GM12865 (cell line): ENCODE measurements at regions not wholly inside any gene's neighbourhood (a gene's known extent, or its start where the extent isn't known, plus 50 kb on each side); places are given as distances from the start of the nearest gene placed in this dataset.
A peak's percentile ranks its signal among the peaks of the same experiment; 100 is the strongest.

ENCODE experiments used
- DNase-seq: peaks from one replicate; pipeline ENCODE4 v3.0.0; 2010; ENCODE audit warnings: low read depth
- H3K4me3 ChIP-seq: 2 replicates; pipeline ENCODE4 v1.5.1; 2011; ENCODE audit warnings: mild to moderate bottlenecking, low read depth, low read length, control low read depth
- CTCF ChIP-seq: IDR thresholded peaks from 2 replicates; pipeline ENCODE4 v1.5.1; 2011; ENCODE audit warnings: low read length, control low read depth, low read depth, inconsistent platforms; ENCODE audit not compliant: insufficient read depth; ENCODE audit errors: missing control alignments

GRCh38 chr3:190227064-190227463, 95.2 kb downstream of the CLDN1 start:
- TF ChIP-seq CTCF: no peak
- no peak overlapping the region for H3K4me3 ChIP-seq
- DNase-seq: peak; percentile 24

DNA sequence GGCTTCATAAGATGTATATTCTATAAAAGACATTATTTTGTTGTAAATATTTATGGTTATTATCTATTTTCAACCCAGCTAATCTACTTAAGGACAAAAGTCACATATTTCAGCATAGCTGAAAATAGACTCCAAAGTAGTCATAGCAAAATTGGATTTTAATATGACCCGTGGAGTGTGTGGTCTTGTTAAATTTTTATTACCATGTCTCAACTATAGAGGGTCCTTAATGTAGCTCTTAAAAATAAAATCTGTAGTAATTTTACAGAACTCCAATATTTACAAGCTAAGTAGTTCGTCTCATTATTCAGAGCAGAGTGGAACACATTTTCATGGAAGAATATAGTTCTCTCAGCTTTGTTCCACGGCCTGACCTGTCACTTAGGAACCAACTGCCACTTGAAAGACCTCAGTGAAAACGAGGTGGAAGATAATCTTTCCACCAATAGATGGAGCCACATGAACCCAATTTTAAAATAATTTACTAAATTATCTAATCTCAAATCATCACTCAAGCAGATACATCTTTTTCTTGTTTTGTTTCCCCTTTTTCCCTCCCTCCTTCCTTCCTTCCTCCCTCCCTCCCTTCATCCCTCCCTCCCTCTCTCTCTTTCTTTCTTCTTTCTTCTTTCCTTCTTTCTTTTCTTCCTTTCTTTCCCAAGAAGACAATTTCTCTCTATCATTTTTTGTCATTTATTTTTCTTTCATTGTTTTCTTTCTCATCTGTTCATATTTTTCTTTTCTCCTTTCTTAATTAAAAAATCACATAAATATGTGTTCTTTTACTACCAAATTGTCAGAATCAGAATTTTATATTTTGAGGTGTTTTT, 97.2 kb downstream of the CLDN1 start:
- TF ChIP-seq CTCF: peak; percentile 39
- no peak overlapping the region for H3K4me3 ChIP-seq
- DNase-seq: peak; percentile 47

- DNase-seq: no peak
- TF ChIP-seq CTCF: no peak
- no peak overlapping the region for H3K4me3 ChIP-seq
Measured at GRCh38 chr3:190224456-190224855, 97.8 kb downstream of the CLDN1 start.

- TF ChIP-seq CTCF: no peak
- H3K4me3 ChIP-seq: no peak overlapping the region
- no peak for DNase-seq
Measured at GRCh38 chr3:190222916-190223315, 99.3 kb downstream of the CLDN1 start.

- H3K4me3 ChIP-seq: no peak overlapping the region
- DNase-seq: no peak
- no peak for TF ChIP-seq CTCF
Measured at GRCh38 chr3:190222360-190222759, 99.9 kb downstream of the CLDN1 start.

- DNase-seq: no peak
- H3K4me3 ChIP-seq: no peak overlapping the region
- TF ChIP-seq CTCF: no peak
Measured at GRCh38 chr3:190220362-190220761, 99.7 kb upstream of the P3H2 start.

- no peak for DNase-seq
- H3K4me3 ChIP-seq: no peak overlapping the region
- no peak for TF ChIP-seq CTCF
Measured at GRCh38 chr3:190217081-190217480, 96.4 kb upstream of the P3H2 start.
